B cell (primary cell): ENCODE measurements at regions not wholly inside any gene's neighbourhood (a gene's known extent, or its start where the extent isn't known, plus 50 kb on each side); places are given as distances from the start of the nearest gene placed in this dataset.
"Not testable (repeated sequence)": the region's sequence is repeated elsewhere in the genome, so short reads cannot be mapped to it uniquely, and the experiment has no call there.

Experiments
- ATAC-seq: fragments of 200-7000 bp; cut with Tn5 transposase; one replicate; pipeline ENCODE4 v1.10.0; 2021; ENCODE audit warnings: low read depth, mild to moderate bottlenecking, moderate number of reproducible peaks, moderate library complexity
- CTCF ChIA-PET: fragments of 350-600 bp; sonication (Branson Sonifier 250); formaldehyde crosslinking; loops from one replicate; lab custom pipeline; 2021; ENCODE audit warnings: antibody characterized with exemption, inconsistent platforms; lab: Charles Lee
- POLR2A ChIA-PET: fragments of 350-600 bp; sonication (Branson Sonifier 250); formaldehyde crosslinking; loops from one replicate; lab custom pipeline; 2021; ENCODE audit warnings: antibody characterized with exemption; lab: Charles Lee
- DNase-seq: peaks from one replicate; pipeline ENCODE4 v3.0.0; 2013
- H2AFZ ChIP-seq: 2 replicates; pipeline ENCODE4 v1.6.1; 2012; ENCODE audit warnings: mild to moderate bottlenecking, low read depth, low read length; ENCODE audit not compliant: insufficient read depth, poor library complexity, severe bottlenecking
- H3K27ac ChIP-seq, 2 donors: 1 replicate in 1 of 2; 2 replicates in 1 of 2; pipeline ENCODE4 v1.5.1; 2012 to 2013; ENCODE audit warnings: low read length in 2 of 2, mild to moderate bottlenecking in 2 of 2, moderate library complexity in 1 of 2
- H3K27me3 ChIP-seq, 4 experiments: fragments of 200-600 bp in 1 of 4; sonication (generic) in 1 of 4; replicated peaks in 1 of 4; 1 replicate in 2 of 4; 2 replicates in 2 of 4; pipeline versions ENCODE4 v1.6.1 to v1.7.0; 2013 to 2016; ENCODE audit warnings: low read length in 3 of 4, mild to moderate bottlenecking in 2 of 4, mixed read lengths in 1 of 4, moderate library complexity in 1 of 4; ENCODE audit not compliant: insufficient read depth in 4 of 4, control insufficient read depth in 3 of 4; ENCODE audit errors: control extremely low read depth in 1 of 4
- H3K36me3 ChIP-seq, 2 experiments: replicated peaks in 1 of 2; 1 replicate in 1 of 2; 2 replicates in 1 of 2; pipeline versions ENCODE4 v1.6.1 to v1.7.1; 2013; ENCODE audit warnings: low read length in 1 of 2; ENCODE audit not compliant: insufficient read depth in 2 of 2, control insufficient read depth in 1 of 2; ENCODE audit errors: control extremely low read depth in 1 of 2, extremely low read depth in 1 of 2
- H3K4me1 ChIP-seq, 2 donors: fragments of 200-600 bp in 1 of 2; sonication (generic) in 1 of 2; 1 replicate in 1 of 2; 2 replicates in 1 of 2; pipeline versions ENCODE4 v1.5.1 to v1.6.1; 2013 to 2017; ENCODE audit warnings: low read length in 2 of 2; ENCODE audit not compliant: control insufficient read depth in 2 of 2, insufficient read depth in 2 of 2
- H3K4me2 ChIP-seq: replicated peaks from 2 replicates; pipeline ENCODE3; 2012; ENCODE audit warnings: mild to moderate bottlenecking, low read depth, low read length; ENCODE audit not compliant: poor library complexity, severe bottlenecking
- H3K4me3 ChIP-seq, 5 experiments: fragments of 200-600 bp in 1 of 5; sonication (generic) in 1 of 5; 1 replicate in 3 of 5; 2 replicates in 2 of 5; pipeline versions ENCODE4 v1.5.1 to v1.7.0; 2011 to 2016; ENCODE audit warnings: low read length in 4 of 5, mild to moderate bottlenecking in 4 of 5, low read depth in 2 of 5, control low read depth in 1 of 5, moderate library complexity in 1 of 5; ENCODE audit not compliant: insufficient read depth in 1 of 5; ENCODE audit errors: control extremely low read depth in 1 of 5, extremely low read depth in 1 of 5
- H3K79me2 ChIP-seq: fragments of 200-600 bp; sonication (generic); one replicate; pipeline ENCODE4 v1.6.0; 2016; ENCODE audit warnings: low read length; ENCODE audit not compliant: control insufficient read depth, insufficient read depth
- H3K9ac ChIP-seq: fragments of 200-600 bp; sonication (generic); 2 replicates; pipeline ENCODE4 v1.6.1; 2017; ENCODE audit warnings: mild to moderate bottlenecking, low read length, moderate library complexity
- H3K9me3 ChIP-seq, 3 donors: one replicate each; pipeline versions ENCODE4 v1.6.1 to v1.7.1; 2013; ENCODE audit warnings: low read length in 2 of 3; ENCODE audit not compliant: control insufficient read depth in 2 of 3, insufficient read depth in 1 of 3; ENCODE audit errors: control extremely low read depth in 1 of 3
- H4K20me1 ChIP-seq: 2 replicates; pipeline ENCODE4 v1.6.0; 2012; ENCODE audit warnings: mild to moderate bottlenecking, low read length; ENCODE audit not compliant: insufficient read depth, control insufficient read depth, poor library complexity, severe bottlenecking
- H3K27ac Mint-ChIP-seq: one replicate; pipeline ENCODE4 v1.8.0; 2021; ENCODE audit warnings: mixed read lengths
- H3K27me3 Mint-ChIP-seq: one replicate; pipeline ENCODE4 v1.8.0; 2021; ENCODE audit warnings: mixed read lengths
- H3K4me1 Mint-ChIP-seq: one replicate; pipeline ENCODE4 v1.8.0; 2021; ENCODE audit warnings: mixed read lengths
- H3K4me3 Mint-ChIP-seq: one replicate; pipeline ENCODE4 v1.8.0; 2021; ENCODE audit warnings: mixed read lengths
- H3K9me3 Mint-ChIP-seq: one replicate; pipeline ENCODE4 v1.8.0; 2022; ENCODE audit warnings: mixed read lengths; ENCODE audit not compliant: insufficient read depth
- CTCF ChIP-seq: fragments of 200-600 bp; IDR thresholded peaks from one replicate; pipeline ENCODE4 v1.8.0; 2022; ENCODE audit warnings: antibody characterized with exemption, mild to moderate bottlenecking
- EZH2 ChIP-seq: IDR thresholded peaks from 2 replicates; pipeline ENCODE4 v1.6.1; 2012; ENCODE audit warnings: borderline replicate concordance, low read depth, mild to moderate bottlenecking, moderate library complexity, low read length; ENCODE audit not compliant: insufficient read depth, poor library complexity, severe bottlenecking
- WGBS: methylation state at CpG from one replicate; pipeline ENCODE4 v1.1.5; 2013; ENCODE audit warnings: missing lambda C conversion rate; ENCODE audit not compliant: insufficient coverage; 5-methylcytosine and 5-hydroxymethylcytosine counted together
- intact Hi-C: fragments of 100-400 bp; cut with micrococcal nuclease; formaldehyde crosslinking; loops from one replicate; pipeline ENCODE4 v1.10.0; 2022

GRCh38 chr4:52157071-52157470, 106.0 kb downstream of the SPATA18 start:
- H3K9me3 ChIP-seq, intact Hi-C loops, H3K27ac ChIP-seq, H3K4me2 ChIP-seq, H3K27me3 ChIP-seq, H3K4me3 ChIP-seq, H2AFZ ChIP-seq, H3K9me3 Mint-ChIP-seq, POLR2A ChIA-PET, CTCF ChIA-PET, H3K27ac Mint-ChIP-seq, H3K4me3 Mint-ChIP-seq, H3K27me3 Mint-ChIP-seq, H3K4me1 ChIP-seq, H3K79me2 ChIP-seq, H3K9ac ChIP-seq, ATAC-seq, H4K20me1 ChIP-seq, H3K36me3 ChIP-seq, DNase-seq, H3K4me1 Mint-ChIP-seq: not testable (repeated sequence)
- no CpG with 5 or more reads among the region's 2 CpGs for WGBS

GRCh38 chr4:52157641-52158316, 106.7 kb downstream of the SPATA18 start:
- H3K36me3 ChIP-seq: no peaks in the 10 kb centered on the region
- ChIA-PET CTCF (no interaction called here), POLR2A (no interaction called here)
- WGBS: 58% methylated on average over 4 of the region's 4 CpGs
- H3K27ac ChIP-seq: no peak overlapping the region
- Mint-ChIP-seq H3K9me3 (no peaks in the 10 kb centered on the region), H3K4me1 (no peaks in the 10 kb centered on the region), H3K4me3 (no peak overlapping the region), H3K27me3 (peaks cover 8% of the 10 kb centered on the region), H3K27ac (no peak overlapping the region)
- no peaks in the 10 kb centered on the region for H3K27me3 ChIP-seq
- DNase-seq (no peak), ATAC-seq (no peak)
- H3K4me2 ChIP-seq: no peak overlapping the region
- H3K9me3 ChIP-seq: peaks cover 0 to 4% (median 0%) of the 10 kb centered on the region in 3 donors
- no peak overlapping the region for H2AFZ ChIP-seq
- H3K79me2 ChIP-seq: no peaks in the 10 kb centered on the region
- no peak overlapping the region for H3K4me3 ChIP-seq
- no peak overlapping the region for H3K9ac ChIP-seq
- H3K4me1 ChIP-seq: no peaks in the 10 kb centered on the region
- TF ChIP-seq EZH2 (no peak), CTCF (no peak)
- intact Hi-C loops: no loop called here
- no peaks in the 10 kb centered on the region for H4K20me1 ChIP-seq
